Activated effector memory CD4-positive, alpha-beta T cell treated with Interleukin-2 at 50 U/mL for 16 hours (primary cell): ENCODE measurements at regions not wholly inside any gene's neighbourhood (a gene's known extent, or its start where the extent isn't known, plus 50 kb on each side); places are given as distances from the start of the nearest gene placed in this dataset.

Source experiments
- DNase-seq: peaks from one replicate; pipeline ENCODE4 v3.0.0-alpha.2; 2020

DNA sequence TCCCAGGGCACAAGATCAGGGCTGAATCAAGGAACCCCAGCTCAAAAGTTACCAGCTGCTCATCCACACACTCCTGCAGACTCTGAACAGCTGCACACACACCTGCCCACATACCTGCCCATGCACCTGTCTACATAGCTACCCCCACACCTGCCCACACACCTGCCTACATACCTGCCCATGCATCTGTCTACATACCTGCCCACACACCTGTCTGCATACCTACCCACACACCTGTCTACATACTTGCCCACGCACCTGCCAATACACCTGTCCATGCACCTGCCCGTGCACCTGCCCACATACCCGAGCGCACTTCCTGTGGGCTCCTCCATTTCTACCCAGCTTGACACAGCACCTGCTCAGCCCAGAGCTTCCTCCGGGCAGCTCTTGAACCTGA lies 122.8 kb upstream of the AGAP1 start:
- no peak for DNase-seq

DNA sequence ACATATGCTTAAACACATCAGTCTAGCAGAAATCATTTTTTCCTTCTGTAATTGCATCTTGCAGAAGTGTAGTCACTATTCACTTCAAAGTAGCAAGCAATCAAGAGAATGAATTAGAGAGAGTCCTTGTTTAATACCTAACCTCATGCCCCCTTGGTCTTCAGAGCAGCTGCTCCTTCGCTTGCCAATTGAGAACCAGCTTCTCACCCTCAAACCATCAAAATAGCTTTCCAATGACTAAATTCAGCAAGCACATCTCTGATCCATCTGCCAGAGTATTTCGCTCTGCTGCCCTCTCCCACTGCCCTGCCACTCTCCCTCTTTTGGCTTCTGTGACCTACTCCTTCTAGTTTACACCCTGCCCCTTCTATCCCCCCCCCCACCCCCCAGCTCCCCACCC lies 120.7 kb upstream of the AGAP1 start:
- DNase-seq = no peak

DNA sequence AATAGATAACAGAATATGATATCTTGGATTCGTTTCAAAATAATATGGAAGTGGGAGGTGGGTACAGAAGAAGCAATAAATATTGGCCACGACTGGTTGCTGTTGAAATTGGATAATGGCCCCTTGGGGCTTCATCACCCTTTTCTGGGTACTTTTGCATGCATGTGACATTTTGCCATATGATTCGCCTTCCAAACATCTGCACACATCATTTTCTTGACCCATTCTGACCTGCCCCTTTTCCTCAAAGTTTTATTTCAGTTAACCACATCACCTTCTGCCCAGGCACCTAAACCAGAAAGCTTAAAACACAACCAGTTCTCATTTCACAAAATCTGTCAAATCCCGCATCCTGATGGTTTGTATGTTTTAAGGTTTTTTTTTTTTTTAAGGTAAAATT lies 116.7 kb upstream of the AGAP1 start:
- no peak for DNase-seq

DNA sequence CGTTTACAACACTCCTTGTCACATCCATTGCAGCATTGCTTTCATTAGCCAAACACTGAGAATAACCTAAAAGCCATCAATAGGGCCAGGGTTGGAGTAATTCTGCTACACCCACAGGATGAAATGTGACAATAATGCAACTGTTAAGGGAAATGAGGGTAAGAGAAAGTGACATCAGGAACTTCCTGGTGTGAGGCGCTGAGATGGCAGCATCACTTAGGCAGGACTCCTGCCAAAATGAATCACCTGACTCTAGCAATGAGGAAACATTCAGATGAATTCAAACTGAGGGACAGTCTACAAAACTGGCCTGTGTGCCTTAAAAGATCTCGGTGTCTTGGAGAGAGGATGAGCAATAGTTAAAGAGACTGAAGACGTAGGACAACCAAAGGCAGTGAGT lies 115.6 kb upstream of the AGAP1 start:
- no peak for DNase-seq

DNA sequence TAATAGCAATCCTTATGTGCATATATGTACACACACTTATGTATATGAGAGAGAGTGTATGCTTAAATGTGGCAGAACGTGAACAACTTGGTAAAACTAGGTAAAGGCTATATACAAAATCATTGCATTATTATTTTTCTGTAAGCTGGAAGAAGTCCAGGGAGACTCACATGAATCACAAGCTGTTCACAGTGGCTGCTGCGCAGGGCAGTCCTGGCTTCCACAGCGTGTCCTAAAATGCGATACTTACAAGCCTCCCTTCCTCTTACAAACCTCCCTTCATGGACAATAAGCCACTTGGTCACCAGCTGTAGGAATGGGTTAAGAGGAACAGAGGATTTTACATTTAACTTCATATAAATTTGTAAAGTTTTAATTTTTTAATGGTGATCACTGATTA lies 114.9 kb upstream of the AGAP1 start:
- DNase-seq = no peak

DNA sequence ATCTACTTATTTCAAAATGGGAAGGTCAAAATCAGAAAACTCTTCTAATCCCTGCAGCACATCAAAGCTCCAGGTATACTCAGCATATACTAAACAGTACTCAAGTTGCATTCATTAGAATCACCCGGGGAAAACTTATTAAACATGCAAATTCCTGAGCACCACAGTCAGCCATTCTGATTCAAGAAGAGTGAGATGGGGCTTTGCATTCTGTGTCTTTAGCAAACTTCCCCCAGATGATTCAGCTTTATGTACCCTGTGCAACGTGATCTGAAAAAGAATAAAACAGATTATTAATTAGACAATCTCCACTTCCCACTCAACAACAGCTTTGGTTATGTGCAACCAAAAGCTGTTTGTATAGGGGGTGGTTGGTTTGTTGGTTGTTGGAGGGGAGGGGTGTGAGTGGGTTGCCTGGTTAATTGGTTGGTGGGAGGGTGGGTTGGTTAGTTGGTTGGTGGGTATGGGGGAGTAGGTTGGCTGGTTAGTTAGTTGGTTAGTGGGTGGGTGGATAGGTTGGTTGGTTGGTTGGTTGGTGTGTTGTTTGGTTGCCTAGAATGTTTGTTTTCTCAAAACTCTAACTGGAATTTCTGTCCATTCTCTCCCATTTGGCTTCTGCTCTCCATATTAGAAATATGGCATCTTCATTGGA lies 112.5 kb upstream of the AGAP1 start:
- no peak for DNase-seq

DNA sequence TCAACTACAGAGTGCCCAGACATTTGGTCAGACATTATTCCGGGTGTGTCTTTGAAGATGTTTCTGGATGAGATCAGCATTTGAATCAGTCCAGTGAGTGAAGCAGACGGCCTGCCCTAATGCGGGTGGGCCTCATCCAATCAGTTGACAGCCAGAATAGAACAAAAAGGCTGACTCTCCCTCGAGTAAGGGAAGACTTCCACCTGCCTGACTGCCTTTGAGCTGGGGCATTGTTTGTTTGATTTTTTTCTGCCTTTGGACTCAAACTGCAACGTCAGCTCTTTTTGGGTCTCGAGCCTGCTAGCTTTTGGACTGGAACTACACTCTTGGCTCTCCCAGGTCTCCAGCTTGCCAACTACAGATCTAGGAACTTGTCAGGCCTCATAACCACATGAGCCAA lies 111.7 kb upstream of the AGAP1 start:
- no peak for DNase-seq

DNA sequence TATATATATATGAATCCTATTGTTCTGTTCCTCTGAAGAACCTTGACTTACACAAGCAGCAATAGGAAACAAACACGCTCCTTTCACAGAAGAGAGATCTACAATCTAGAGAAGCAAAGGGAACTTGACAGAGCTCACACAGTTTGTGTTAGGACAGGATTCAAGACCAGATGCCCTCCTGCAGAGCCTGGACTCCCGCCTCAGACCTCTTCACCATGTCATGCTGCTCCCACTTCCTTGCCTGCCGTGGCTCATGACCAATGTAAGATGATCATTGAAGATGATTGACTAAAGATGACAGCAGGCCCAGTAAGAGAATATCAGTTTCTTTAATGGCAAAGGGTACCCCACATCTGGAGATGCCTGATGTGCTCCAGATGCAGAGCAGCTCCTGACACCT lies 111.2 kb upstream of the AGAP1 start:
- no peak for DNase-seq

DNA sequence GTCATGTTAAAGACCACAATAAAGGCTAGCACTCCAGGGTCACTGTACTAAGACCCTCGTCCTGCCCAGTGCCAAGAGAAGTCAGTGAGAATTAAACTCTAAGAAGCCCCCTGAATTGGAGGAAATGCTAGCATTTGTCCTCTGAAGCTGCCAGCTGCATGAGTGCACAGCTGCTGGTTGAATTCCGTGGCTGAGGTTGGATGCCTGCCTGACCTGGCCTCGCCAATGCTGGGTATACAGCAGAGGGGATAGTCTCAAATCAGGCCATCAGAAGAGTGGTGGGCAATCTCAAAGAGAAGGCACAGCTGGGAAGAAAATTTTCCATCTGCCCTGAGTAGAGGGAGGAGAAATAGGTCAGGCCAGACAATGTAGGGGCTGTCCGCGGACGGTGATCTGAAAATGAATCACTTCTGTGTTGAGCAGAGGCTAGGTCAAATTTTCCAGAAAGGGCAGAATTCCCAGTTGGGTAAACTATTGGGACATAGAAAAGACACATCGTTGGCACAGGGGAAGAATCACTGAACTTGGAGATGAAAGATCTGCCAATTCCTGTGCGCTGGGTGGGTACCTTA lies 110.5 kb upstream of the AGAP1 start:
- DNase-seq = no peak

DNA sequence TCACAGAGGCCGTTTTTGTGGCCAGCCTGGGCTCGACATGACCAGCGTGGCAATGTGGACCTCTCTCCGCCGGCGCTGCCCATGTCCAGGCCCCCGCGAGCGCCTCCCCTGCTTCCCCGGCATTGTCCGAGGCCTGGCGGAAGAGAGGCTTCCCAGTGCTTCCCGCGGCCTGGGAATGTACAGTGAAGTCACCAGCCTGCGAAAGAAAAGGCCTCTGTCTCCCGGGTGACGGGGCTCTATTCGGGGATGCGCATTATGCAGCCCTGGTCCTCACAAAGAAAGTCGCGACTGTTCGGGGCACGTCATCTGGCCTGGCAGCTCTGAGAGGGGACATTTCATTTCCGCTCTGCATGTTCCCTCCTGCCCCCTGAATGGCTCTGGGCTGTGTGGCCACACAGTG lies 109.2 kb upstream of the AGAP1 start:
- no peak for DNase-seq

DNA sequence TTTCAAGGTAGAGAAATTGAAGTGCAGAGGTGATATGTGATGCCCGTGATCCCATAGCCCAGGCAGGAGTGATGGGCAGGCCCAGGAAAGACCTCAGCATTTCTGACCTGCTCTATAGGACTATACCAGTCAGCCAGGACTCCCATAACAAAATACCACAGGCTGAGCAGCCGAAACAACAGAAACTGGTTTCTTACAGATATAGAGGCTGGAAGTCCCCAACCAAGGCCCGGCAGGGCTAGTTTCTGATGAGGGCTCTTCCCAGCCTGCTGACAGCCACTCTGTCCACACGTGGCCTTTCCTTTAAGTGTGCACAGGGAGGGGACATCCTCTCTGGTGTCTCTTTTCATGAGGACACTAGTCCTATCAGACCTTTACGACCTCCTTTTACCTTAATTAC lies 104.2 kb upstream of the AGAP1 start:
- no peak for DNase-seq

DNA sequence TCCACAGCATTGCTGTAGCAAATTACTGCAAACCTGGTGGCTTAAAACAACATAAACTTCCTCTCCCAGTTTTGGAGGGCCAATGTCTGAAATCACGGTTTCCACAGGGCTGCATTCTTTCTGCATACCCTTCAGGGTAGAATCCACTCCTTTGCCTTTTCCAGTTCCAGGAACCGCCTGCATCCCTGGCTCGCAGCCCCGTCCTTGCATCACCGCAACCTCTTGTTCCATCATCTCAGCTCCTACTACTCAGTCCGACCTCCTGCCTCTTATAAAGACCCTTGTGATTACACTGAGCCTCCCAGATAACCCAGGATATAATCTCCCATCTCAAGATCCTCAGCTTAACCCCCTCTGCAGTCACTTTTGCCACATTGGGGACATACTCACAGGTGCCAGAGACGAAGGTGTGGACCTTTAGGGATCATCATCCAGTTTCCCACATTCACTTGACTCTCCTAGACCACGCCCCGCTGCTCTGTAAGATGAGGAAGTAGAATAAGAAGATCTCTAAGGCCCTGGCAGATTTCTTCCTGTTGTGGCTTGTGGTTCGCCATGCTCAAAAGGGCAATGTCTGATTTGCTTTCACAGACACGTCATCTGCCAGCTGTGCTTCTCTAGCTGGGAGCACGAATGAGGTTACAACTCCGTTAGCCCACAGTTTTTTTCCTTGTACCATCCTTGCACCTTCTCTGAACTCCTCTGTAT lies 103.6 kb upstream of the AGAP1 start:
- peak; percentile 10 for DNase-seq

DNA sequence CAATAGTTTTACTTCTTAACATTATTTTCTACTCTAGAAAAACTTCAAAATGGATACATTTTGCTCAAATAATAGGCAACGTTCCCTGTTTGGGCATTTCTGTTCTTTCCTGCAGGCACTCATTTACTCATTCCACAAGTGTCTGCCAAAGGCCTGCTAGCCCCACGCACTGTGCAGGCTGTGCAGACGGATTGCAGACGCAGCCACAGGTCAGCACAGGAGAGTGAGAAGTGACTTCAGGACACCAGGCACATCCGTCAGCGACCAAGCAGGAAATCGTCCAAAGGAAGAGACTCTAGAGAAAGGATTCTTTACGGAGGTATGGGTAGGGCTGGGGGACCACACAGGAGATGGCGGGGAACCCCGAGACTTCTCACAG lies 103.0 kb upstream of the AGAP1 start:
- no peak for DNase-seq

DNA sequence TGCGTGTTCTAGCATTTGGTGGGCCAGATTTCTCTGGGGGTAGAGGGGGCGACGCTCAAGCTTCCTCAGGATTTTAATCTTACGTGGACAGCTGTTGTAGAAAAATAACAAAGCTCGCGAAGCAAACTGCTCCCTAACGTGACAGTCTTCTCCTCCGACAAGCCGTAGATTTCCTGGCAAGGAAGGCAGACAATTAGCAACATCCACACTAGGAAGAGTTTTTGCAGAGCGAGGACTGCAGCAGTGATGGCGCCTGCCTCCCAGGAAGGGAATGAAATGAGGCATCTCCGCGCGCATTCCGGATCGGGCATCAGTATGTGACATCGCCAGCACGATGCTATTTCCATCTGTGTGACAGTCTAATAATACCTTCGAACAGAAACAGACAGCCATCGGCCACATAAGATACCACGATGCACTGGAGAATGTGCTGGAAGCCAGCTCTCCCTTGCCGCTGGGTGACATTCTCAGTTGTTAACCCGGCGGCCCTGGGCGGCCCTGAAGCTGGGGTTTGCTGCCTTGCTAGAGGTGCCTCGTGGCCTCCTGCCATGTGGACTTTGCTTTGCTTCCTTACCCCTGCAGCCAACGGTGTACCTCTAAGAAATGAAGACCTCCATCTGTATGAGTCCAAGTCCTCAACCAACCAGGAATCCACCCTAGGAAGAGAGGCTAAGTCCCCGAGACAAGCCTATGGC lies 101.8 kb upstream of the AGAP1 start:
- no peak for DNase-seq

DNA sequence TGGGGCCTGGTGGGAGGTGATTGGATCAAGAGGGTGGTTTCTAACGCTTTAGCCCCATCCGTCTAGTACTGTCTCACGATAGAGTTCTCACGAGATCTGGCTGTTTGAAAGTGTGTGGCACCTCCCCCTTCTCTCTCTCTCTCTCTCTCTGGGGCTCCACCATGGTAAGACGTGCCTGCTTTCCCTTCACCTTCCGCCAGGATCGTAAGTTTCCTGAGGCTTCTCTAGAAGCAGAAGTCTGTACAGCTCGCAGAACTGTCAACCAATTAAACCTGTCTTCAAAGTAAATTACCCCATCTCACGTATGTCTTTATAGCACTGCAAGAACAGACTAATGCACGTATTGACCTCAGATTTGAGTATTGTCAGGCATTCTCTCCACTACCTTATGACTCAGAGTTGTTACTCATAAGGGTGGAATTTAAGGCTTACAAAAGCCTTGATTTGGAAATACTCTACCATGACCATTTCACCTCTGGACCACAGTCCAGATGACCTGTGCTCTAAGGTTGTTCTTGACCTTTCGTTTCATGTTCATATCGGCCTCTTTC lies 99.5 kb upstream of the AGAP1 start:
- no peak for DNase-seq

DNA sequence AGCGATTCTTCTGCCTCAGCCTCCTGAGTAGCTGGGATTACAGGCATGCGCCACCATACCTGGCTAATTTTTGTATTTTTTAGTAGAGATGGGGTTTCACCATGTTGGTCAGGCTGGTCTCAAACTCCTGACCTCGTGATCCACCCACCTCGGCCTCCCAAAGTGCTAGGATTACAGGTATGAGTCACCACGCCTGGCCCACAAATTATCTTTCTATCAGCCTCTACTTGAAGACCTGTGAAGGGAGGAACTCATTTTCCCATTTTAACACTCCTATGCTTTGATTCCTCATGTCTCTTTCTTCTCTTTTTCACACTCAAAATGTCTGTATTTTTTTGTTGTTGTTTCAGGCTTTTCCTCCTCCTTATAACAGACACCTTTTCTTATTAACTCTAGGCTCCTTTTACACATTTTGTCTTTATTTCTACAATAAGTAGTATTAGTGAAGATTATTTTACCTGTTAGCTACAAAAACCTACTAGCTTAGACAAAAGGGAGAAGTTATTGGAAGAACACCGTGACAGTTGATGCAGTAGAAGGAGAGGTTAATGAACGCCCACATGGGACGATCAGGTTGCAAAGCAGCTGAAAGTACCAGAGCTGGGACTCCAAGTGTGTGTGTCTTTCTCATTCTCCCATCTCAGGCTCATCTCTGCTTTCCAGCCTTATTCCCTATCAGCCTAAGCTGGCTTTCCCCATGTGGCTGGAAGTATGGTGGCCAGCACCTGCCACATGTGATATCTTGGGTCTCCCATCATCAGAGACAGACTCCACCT lies 97.6 kb upstream of the AGAP1 start:
- DNase-seq = no peak

DNA sequence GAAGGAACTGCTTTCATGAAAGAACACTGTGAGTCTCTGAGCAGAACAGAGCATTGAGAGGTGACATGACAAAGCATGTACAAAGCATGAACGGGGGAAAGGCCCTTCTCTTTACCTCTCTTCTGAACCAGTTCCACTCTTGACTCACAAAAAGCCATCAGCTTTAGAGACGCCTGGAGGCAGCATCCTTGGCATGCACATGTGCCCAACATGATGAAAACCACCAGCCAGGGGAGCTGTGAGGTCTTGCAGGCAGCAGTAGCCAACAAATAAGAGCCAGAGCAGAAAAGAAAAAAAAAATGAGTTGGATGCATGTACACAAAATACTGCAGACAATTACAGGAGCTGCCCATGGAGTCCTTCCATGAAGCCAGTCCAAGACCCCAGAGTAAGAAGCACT lies 95.5 kb upstream of the AGAP1 start:
- no peak for DNase-seq

DNA sequence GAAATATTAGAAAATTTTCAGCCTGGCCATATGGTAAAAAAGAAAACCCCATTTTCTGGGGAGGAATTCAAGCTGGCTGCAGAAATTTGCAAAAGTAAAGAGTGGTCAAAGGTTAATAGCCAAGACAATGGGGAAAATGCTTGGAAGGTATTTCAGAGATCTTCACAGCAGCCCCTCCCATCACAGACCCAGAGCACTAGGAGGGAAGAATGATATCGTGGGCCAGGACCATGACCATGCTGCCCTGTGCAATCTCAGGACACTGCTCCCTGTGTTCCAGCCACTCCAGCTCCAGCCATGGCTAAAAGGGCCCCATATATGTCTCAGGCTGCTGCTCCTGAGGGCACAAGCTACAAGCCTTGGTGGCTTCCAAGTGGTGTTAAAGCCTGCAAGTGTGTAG lies 93.9 kb upstream of the AGAP1 start:
- DNase-seq = no peak

DNA sequence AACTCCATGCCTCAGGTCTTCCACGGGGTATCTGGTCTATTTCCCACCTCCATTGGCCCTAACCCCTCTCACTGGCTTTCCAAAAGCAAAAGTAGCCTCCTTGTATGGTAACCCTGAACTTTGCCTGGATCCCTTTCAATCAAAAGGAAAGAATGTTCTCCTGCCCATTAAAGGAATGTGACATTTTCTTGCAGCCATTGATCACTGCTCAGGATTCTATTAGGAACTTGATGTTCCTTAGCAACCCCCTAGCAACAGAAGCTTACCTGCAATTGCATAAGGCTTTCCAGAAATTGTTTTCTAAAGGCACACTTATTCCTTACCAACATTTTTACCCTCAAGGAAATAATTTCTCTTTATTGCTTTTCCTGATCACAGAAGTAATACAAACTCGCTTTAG lies 91.4 kb upstream of the AGAP1 start:
- DNase-seq = no peak

DNA sequence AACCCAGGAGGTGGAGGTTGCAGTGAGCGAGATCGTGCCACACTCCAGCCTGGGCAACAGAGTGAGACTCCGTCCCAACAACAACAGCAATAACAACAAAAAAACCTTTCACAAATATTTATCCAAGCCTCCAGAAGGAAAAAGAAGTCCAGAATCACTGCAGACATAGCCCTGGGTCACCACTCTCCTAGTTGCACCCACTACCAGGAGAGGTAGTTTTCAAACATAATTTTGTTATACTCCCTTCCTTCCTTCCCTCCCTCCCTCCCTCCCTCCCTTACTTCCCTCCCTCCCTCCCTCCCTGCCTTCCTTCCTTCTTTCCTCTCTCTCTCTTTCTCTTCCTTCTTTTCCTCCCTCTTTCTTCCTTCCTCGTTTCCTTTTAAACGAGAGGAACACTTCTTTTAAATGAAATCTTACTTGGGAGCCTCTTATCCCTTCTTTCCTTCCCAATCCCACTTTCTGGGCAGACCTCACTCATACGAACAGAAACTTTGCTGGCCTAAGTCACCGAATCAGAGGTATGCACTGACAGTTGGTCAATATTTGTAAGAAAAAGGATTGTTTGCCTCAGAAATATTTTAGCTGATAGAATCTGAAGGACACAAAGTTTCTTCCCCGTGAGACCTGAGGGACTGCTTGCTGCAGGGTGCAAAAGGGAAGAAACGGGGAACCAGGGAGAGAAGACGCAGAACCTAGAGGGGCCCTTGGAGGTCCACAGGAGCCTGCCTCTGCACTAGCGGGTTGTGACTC lies 88.1 kb upstream of the AGAP1 start:
- DNase-seq = no peak

DNA sequence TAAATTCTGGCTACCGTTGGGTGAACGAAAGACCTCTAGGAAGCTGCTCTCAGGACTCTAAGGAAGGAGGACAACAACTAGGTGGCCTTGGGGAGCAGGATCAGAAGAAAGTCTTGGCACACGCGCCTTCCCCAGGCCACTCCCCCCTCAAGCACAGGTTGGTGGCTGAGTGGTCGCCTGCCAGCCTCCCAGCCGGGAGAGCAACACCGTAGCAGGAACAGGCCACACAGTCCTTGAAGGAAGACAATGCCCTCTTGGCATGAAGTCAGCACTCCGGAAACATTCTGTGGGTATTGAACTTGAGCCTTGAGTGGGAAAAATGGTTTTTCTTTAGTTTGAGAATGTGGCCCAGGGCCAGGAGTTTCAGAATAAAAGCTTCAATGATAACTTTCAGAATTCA lies 87.4 kb upstream of the AGAP1 start:
- no peak for DNase-seq

DNA sequence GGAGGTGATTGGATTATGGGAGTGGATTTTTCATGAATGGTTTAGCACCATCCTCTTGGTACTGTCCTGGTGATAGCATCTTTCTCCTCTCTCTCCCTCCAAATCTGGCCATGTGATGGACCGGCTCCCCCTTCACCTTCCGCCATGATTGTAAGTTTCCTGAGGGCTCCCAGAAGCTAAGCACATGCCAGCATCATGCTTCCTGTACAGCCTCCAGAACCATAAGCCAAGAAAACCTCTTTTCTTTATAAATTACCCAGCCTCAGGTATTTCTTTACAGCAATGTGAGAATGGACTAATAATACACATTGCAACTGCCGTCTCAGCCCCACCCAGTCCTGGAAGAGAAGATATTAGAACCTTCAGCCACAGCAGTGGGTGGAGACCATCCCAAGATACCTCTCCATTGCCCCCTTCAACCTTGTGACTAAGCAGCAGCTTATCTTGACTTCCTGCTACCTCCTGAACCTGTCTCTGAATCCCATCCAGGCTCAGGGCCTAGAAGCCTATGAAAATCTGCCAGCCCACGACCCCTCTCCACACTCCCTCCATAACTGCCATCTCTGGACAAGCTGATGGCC lies 81.8 kb upstream of the AGAP1 start:
- DNase-seq = no peak
